PC-9 (cell line): ENCODE measurements at regions not wholly inside any gene's neighbourhood (a gene's known extent, or its start where the extent isn't known, plus 50 kb on each side); places are given as distances from the start of the nearest gene placed in this dataset.

Experiments used
- CTCF ChIP-seq: fragments of 200-600 bp; sonication (generic); conservative IDR thresholded peaks from 2 replicates; pipeline ENCODE4 v1.6.1; 2017; ENCODE audit warnings: mixed run types, antibody characterized with exemption, mild to moderate bottlenecking, moderate library complexity
- EZH2 ChIP-seq: fragments of 200-600 bp; sonication (generic); IDR thresholded peaks from 2 replicates; pipeline ENCODE4 v1.8.0; 2017; ENCODE audit warnings: antibody characterized with exemption, low read depth

GRCh38 chr3:140809316-140809715 lies 131.5 kb downstream of the TRIM42 start:
- TF ChIP-seq CTCF (no peak), EZH2 (no peak)
